MM.1S (cell line): ENCODE measurements at regions not wholly inside any gene's neighbourhood (a gene's known extent, or its start where the extent isn't known, plus 50 kb on each side); places are given as distances from the start of the nearest gene placed in this dataset.

Experiments used
- DNase-seq: peaks from one replicate; pipeline ENCODE4 v3.0.0-alpha.2; 2015
- H2AFZ ChIP-seq: fragments of 300-600 bp; sonication (generic); 2 replicates; pipeline ENCODE4 v1.6.0; 2016; ENCODE audit warnings: antibody characterized with exemption, low read length
- H3F3A ChIP-seq: fragments of 300-600 bp; sonication (generic); 2 replicates; pipeline ENCODE4 v1.6.1; 2016; ENCODE audit warnings: mild to moderate bottlenecking, antibody characterized with exemption, low read length, moderate library complexity, mixed read lengths; ENCODE audit not compliant: insufficient read depth
- H3K27ac ChIP-seq: fragments of 300-600 bp; sonication (generic); 2 replicates; pipeline ENCODE4 v1.5.1; 2016; ENCODE audit warnings: mild to moderate bottlenecking, low read length
- H3K27me3 ChIP-seq: fragments of 300-600 bp; sonication (generic); replicated peaks from 2 replicates; pipeline ENCODE4 v1.6.0; 2016; ENCODE audit warnings: low read length; ENCODE audit not compliant: insufficient read depth
- H3K36me3 ChIP-seq: fragments of 300-600 bp; sonication (generic); replicated peaks from 2 replicates; pipeline ENCODE4 v1.6.1; 2016; ENCODE audit warnings: mild to moderate bottlenecking, low read length, mixed read lengths; ENCODE audit not compliant: insufficient read depth
- H3K4me1 ChIP-seq: fragments of 300-600 bp; sonication (generic); 2 replicates; pipeline ENCODE4 v1.6.1; 2016; ENCODE audit warnings: low read length, mixed read lengths
- H3K4me2 ChIP-seq: fragments of 300-600 bp; sonication (generic); 2 replicates; pipeline ENCODE4 v1.6.0; 2016; ENCODE audit warnings: low read depth, low read length
- H3K4me3 ChIP-seq: fragments of 300-600 bp; sonication (generic); 2 replicates; pipeline ENCODE4 v1.5.1; 2016; ENCODE audit warnings: low read length, mixed read lengths
- H3K79me2 ChIP-seq: fragments of 300-600 bp; sonication (generic); 2 replicates; pipeline ENCODE4 v1.6.1; 2016; ENCODE audit warnings: mixed run types, low read length, mixed read lengths
- H3K9ac ChIP-seq: fragments of 300-600 bp; sonication (generic); 2 replicates; pipeline ENCODE4 v1.6.1; 2016; ENCODE audit warnings: low read length, mixed read lengths
- H3K9me2 ChIP-seq: fragments of 300-600 bp; sonication (generic); replicated peaks from 2 replicates; pipeline ENCODE4 v1.6.1; 2016; ENCODE audit warnings: mild to moderate bottlenecking, low read length, mixed read lengths; ENCODE audit not compliant: insufficient read depth
- H3K9me3 ChIP-seq: fragments of 300-600 bp; sonication (generic); replicated peaks from 2 replicates; pipeline ENCODE4 v1.6.1; 2016; ENCODE audit warnings: mild to moderate bottlenecking, low read length, mixed read lengths; ENCODE audit not compliant: insufficient read depth
- H4K20me1 ChIP-seq: fragments of 300-600 bp; sonication (generic); 2 replicates; pipeline ENCODE4 v1.6.1; 2016; ENCODE audit warnings: mild to moderate bottlenecking, low read length, moderate library complexity, mixed read lengths; ENCODE audit not compliant: insufficient read depth
- EZH2 ChIP-seq: fragments of 300-600 bp; sonication (generic); optimal IDR thresholded peaks from 2 replicates; pipeline ENCODE3; 2017; ENCODE audit warnings: low read depth, mild to moderate bottlenecking, antibody characterized with exemption, low read length, mixed read lengths
- EZH2phosphoT487 ChIP-seq: fragments of 300-600 bp; sonication (generic); IDR thresholded peaks from 2 replicates; pipeline ENCODE4 v1.6.1; 2018; ENCODE audit warnings: antibody characterized with exemption, low read length
- TF ChIP-seq, protein P1 (sequence below): fragments of 300-600 bp; sonication (generic); IDR thresholded peaks from 2 replicates; pipeline ENCODE4 v1.5.1; 2016; ENCODE audit warnings: antibody characterized with exemption, low read length, mixed read lengths

DNA sequence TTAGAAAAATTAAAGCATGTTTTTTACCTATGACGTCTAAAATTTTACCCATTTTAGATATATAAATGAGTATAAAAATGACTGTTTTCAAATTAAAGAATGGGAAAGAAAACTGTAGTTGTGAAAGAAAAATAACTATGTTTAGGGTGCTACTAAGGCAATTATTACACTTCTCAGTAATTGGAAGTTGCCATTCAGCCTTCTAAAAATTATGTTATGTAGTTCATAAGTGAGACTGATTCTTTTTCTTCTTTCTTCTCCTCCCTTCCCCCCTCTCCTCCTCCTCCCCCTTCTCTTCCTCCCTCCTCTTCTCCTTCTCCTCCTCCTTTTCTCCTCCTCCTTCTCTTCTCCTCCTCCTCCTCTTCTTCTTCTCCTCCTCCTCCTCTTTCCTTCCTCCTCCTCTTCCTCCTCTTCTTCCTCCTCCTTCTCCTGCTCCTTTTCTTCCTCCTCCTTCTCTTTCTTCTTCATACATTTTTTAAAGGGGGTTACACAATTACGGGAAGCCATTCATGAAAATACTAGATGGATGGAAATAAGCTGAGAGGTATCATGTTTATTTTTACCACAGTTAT lies 223.6 kb downstream of the CETN3 start:
- Histone ChIP-seq H3K36me3 (no peaks in the 10 kb centered on the region), H4K20me1 (no peaks in the 10 kb centered on the region), H3K4me2 (no peak overlapping the region), H3F3A (no peaks in the 10 kb centered on the region), H3K9me3 (no peaks in the 10 kb centered on the region), H3K79me2 (no peaks in the 10 kb centered on the region), H3K27me3 (no peaks in the 10 kb centered on the region), H3K9me2 (no peaks in the 10 kb centered on the region), H3K9ac (no peak overlapping the region), H3K4me3 (no peak overlapping the region), H2AFZ (no peak overlapping the region), H3K27ac (no peak overlapping the region), H3K4me1 (no peaks in the 10 kb centered on the region)
- TF ChIP-seq EZH2 (no peak), EZH2phosphoT487 (no peak)
- TF ChIP-seq, protein P1, sequence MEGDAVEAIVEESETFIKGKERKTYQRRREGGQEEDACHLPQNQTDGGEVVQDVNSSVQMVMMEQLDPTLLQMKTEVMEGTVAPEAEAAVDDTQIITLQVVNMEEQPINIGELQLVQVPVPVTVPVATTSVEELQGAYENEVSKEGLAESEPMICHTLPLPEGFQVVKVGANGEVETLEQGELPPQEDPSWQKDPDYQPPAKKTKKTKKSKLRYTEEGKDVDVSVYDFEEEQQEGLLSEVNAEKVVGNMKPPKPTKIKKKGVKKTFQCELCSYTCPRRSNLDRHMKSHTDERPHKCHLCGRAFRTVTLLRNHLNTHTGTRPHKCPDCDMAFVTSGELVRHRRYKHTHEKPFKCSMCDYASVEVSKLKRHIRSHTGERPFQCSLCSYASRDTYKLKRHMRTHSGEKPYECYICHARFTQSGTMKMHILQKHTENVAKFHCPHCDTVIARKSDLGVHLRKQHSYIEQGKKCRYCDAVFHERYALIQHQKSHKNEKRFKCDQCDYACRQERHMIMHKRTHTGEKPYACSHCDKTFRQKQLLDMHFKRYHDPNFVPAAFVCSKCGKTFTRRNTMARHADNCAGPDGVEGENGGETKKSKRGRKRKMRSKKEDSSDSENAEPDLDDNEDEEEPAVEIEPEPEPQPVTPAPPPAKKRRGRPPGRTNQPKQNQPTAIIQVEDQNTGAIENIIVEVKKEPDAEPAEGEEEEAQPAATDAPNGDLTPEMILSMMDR, result no peak
- no peak for DNase-seq

- Histone ChIP-seq H3K4me2 (no peak overlapping the region), H2AFZ (no peak overlapping the region), H3K9me2 (no peaks in the 10 kb centered on the region), H3K79me2 (no peaks in the 10 kb centered on the region), H3K9ac (no peak overlapping the region), H3F3A (no peaks in the 10 kb centered on the region), H3K36me3 (no peaks in the 10 kb centered on the region), H3K4me1 (no peaks in the 10 kb centered on the region), H3K9me3 (no peaks in the 10 kb centered on the region), H3K4me3 (no peak overlapping the region), H4K20me1 (no peaks in the 10 kb centered on the region), H3K27me3 (no peaks in the 10 kb centered on the region), H3K27ac (no peak overlapping the region)
- DNase-seq, result no peak
- TF ChIP-seq EZH2phosphoT487 (no peak), EZH2 (no peak)
- TF ChIP-seq, protein P1, result no peak
These were observed 224.8 kb downstream of the CETN3 start for GRCh38 chr5:90184764-90185163.

DNA sequence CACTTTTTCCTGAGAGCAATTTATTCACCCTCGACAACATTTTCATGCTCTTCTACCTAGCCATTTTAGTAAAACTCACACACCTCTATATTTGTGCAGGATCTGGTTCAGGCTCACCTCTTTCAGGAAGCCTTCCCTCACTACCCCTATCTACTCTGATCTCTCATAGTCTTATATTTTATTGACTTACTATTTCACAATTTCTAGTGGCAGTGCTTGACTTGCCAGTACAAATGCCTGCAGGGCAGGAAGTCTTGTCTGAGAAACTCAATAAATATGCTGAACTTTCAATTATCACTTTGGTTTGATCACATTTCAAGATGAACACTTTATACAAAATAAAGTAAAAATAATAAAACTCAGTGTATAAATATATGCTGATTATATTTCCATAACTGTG lies 226.8 kb downstream of the CETN3 start:
- Histone ChIP-seq H3K4me3 (no peak overlapping the region), H3K9ac (no peak overlapping the region), H4K20me1 (no peaks in the 10 kb centered on the region), H3K36me3 (no peaks in the 10 kb centered on the region), H3K79me2 (no peaks in the 10 kb centered on the region), H3K9me2 (no peaks in the 10 kb centered on the region), H3K9me3 (no peaks in the 10 kb centered on the region), H3K27ac (no peak overlapping the region), H3K4me1 (no peaks in the 10 kb centered on the region), H2AFZ (no peak overlapping the region), H3F3A (no peaks in the 10 kb centered on the region), H3K27me3 (no peaks in the 10 kb centered on the region), H3K4me2 (no peak overlapping the region)
- TF ChIP-seq EZH2 (no peak), EZH2phosphoT487 (no peak)
- TF ChIP-seq, protein P1, result no peak
- no peak for DNase-seq
